Pulmonary artery endothelial cell (primary cell): ENCODE measurements at regions not wholly inside any gene's neighbourhood (a gene's known extent, or its start where the extent isn't known, plus 50 kb on each side); places are given as distances from the start of the nearest gene placed in this dataset.

Experiments
- DNase-seq: peaks from one replicate; pipeline ENCODE4 v3.0.0-alpha.2; 2011; ENCODE audit warnings: low read depth, low spot score

- DNase-seq = no peak
These were observed 63.4 kb upstream of the SPTBN1 start for GRCh38 chr2:54392555-54393324.

GRCh38 chr2:54394392-54394791 lies 61.7 kb upstream of the SPTBN1 start:
- DNase-seq = no peak

- DNase-seq = peak; percentile 79
These were observed 60.0 kb upstream of the SPTBN1 start for GRCh38 chr2:54396107-54396506.

- DNase-seq = no peak
These were observed 59.3 kb upstream of the SPTBN1 start for GRCh38 chr2:54396798-54397197.

GRCh38 chr2:54397426-54397825 lies 58.7 kb upstream of the SPTBN1 start:
- DNase-seq = no peak

- DNase-seq = no peak
These were observed 54.6 kb upstream of the SPTBN1 start for GRCh38 chr2:54401554-54401953.

GRCh38 chr2:54402350-54402749 lies 53.8 kb upstream of the SPTBN1 start:
- peak; percentile 22 for DNase-seq

GRCh38 chr2:54403512-54404238 lies 52.5 kb upstream of the SPTBN1 start:
- DNase-seq = no peak

GRCh38 chr2:54404270-54404669 lies 51.9 kb upstream of the SPTBN1 start:
- no peak for DNase-seq

- DNase-seq = no peak
These were observed 50.1 kb upstream of the SPTBN1 start for GRCh38 chr2:54406031-54406430.
